ENCODE measurements at regions not wholly inside any gene's neighbourhood (a gene's known extent, or its start where the extent isn't known, plus 50 kb on each side); places are given as distances from the start of the nearest gene placed in this dataset.
A peak's percentile ranks its signal among the peaks of the same experiment; 100 is the strongest.

DNA sequence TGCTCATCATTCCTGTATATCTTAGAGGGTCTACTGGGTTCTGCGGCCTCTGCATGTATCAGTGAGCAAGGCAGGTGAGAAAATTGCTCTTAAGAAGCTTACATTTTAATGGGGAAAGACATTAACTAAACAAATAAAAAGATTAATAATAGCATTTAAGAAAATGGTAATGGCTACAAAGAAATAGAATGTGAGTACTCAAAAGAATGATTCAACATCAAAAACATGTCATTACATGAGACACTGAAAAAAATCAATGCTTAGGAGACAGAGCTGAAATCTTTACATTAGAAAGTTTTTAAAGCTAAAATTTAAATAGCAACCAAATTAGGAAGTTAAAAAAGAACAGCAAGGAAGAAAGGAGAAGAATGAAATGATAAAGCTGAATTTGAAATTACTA is 146.9 kb upstream of the PHACTR1 start:
- no peak overlapping the region for H3K27ac ChIP-seq (replicated peaks)
- no peak for DNase-seq
- H3K4me3 ChIP-seq = no peak overlapping the region
- no peaks in the 10 kb centered on the region for H3K27me3 ChIP-seq (ENCODE audit: low read depth)
- H3K4me1 ChIP-seq = peaks cover 20% of the 10 kb centered on the region
- H3K36me3 ChIP-seq = no peaks in the 10 kb centered on the region
- intact Hi-C loops (cut with micrococcal nuclease) = loop anchor here (10.0 kb wide), 1 partner anchor 75 kb away; no protein-coding TSS in a partner anchor
- H3K9me3 ChIP-seq (replicated peaks) = peaks cover 13% of the 10 kb centered on the region
- TF ChIP-seq, protein P1, sequence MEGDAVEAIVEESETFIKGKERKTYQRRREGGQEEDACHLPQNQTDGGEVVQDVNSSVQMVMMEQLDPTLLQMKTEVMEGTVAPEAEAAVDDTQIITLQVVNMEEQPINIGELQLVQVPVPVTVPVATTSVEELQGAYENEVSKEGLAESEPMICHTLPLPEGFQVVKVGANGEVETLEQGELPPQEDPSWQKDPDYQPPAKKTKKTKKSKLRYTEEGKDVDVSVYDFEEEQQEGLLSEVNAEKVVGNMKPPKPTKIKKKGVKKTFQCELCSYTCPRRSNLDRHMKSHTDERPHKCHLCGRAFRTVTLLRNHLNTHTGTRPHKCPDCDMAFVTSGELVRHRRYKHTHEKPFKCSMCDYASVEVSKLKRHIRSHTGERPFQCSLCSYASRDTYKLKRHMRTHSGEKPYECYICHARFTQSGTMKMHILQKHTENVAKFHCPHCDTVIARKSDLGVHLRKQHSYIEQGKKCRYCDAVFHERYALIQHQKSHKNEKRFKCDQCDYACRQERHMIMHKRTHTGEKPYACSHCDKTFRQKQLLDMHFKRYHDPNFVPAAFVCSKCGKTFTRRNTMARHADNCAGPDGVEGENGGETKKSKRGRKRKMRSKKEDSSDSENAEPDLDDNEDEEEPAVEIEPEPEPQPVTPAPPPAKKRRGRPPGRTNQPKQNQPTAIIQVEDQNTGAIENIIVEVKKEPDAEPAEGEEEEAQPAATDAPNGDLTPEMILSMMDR (IDR thresholded peaks at IDR 0.05; ENCODE audit: borderline replicate concordance) = no peak

DNA sequence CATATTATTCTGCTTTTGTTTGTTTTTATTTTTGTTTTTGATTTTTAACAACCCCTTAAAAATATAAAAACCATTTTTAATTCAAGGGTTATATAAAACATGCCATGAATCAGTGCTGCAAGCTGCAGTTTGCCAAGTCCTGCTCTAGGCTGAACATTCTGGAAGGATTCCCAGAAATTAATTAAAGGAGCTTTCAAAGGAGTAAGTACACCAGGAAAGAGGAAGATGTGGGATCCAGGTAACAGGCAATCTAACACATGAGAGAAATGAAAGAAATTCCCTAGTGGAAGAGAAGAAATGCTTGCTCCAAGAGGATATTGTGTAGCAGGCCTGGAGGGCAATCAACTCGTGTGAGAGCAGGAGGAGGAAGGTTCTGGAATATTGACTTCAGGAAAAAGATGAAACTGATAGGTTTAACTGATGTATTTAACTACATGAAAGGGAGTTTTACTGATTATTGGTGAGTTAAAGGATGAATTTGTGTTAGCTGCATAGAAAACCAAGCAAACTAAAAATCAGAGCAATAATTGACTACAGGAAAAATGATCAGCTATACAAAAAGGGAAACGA is 146.0 kb upstream of the PHACTR1 start:
- intact Hi-C loops (cut with micrococcal nuclease) = loop anchor here (10.0 kb wide), 1 partner anchor 76 kb away; no protein-coding TSS in a partner anchor
- Histone ChIP-seq H3K27ac (replicated peaks) (no peak overlapping the region), H3K4me3 (no peak overlapping the region)

DNA sequence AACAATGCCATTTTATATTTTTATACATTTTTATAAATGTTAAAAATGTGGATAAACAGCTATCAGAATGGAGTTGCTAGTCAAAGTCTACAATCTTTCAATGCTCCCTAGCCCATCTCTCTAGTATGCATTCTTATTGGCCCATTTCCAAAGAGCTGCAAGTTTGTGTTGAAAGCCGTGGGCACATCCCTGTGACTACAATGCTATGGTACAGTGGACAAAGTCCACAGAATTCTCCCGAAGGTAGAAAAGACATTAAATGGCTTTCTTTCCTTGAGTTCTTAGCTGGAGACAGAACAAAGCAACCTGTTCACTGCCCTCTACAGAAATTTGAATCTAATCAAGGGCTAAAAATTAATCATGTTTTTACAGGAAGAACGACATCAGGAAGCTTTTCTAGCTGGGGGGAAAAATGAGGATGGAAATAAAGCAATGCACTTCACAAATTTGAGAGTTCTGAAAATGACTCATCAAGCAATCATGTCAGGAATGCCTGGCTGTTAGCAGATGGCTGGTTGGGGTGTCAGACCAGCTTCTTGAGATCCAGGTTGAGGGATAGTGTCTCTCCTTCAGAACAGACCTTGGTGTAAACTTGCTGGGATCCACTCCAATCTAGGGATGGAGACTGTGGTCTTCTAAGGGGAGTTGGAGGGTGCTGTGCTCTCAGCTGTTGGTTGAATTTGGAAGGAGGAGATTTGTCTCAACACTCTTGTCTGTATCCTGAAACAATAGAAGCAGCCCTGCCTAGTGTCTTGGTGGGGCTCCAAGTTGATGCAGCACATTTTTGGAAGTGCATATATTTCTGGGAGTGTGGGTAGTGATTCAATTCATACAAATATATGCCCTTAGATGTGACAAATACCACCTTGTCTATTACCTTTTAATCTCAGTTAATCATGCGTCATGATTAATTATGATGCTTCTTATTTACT is 143.4 kb upstream of the PHACTR1 start:
- no peaks in the 10 kb centered on the region for H3K27me3 ChIP-seq (ENCODE audit: low read depth)
- peaks cover 20% of the 10 kb centered on the region for H3K4me1 ChIP-seq
- no peak for DNase-seq
- H3K27ac ChIP-seq (replicated peaks) = peak overlapping the region; percentile 64
- intact Hi-C loops (cut with micrococcal nuclease) = loop anchor here (10.0 kb wide), 1 partner anchor 78 kb away; no protein-coding TSS in a partner anchor
- no peaks in the 10 kb centered on the region for H3K36me3 ChIP-seq
- no peak overlapping the region for H3K4me3 ChIP-seq
- TF ChIP-seq, protein P1 (IDR thresholded peaks at IDR 0.05; ENCODE audit: borderline replicate concordance) = no peak
- H3K9me3 ChIP-seq (replicated peaks) = no peaks in the 10 kb centered on the region

More for the DNA sequence above, 146.0 kb upstream of the PHACTR1 start:
- Histone ChIP-seq H3K9me3 (replicated peaks) (peaks cover 4% of the 10 kb centered on the region), H3K27me3 (ENCODE audit: low read depth) (no peaks in the 10 kb centered on the region), H3K36me3 (no peaks in the 10 kb centered on the region), H3K4me1 (peaks cover 20% of the 10 kb centered on the region)
- DNase-seq = no peak
- TF ChIP-seq, protein P1 (IDR thresholded peaks at IDR 0.05; ENCODE audit: borderline replicate concordance) = no peak

DNA sequence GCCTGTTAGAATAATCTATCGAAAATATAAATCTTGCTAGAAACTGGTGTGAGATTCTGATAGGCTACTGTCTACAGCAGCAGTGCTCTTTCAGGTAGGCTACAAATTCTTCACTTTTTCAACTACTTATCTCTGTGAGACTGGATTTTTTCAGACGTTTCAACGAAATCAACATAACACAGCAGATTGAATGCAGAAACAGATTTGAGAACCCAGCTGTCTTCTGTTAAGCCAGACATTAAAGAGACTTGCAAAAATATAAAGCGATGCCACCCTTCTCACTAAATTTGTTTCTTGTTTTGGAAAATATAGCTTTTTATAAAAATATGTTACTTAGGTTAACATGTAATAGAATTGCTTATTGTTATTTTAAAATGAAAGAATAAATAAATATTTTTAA is 140.6 kb upstream of the PHACTR1 start:
- H3K27ac ChIP-seq (replicated peaks) = no peak overlapping the region
- DNase-seq = no peak
- intact Hi-C loops (cut with micrococcal nuclease) = loop anchor here (10.0 kb wide), 1 partner anchor 81 kb away; no protein-coding TSS in a partner anchor
- no peaks in the 10 kb centered on the region for H3K9me3 ChIP-seq (replicated peaks)
- TF ChIP-seq, protein P1 (IDR thresholded peaks at IDR 0.05; ENCODE audit: borderline replicate concordance) = no peak
- peaks cover 12% of the 10 kb centered on the region for H3K4me1 ChIP-seq
- H3K4me3 ChIP-seq = no peak overlapping the region
- H3K36me3 ChIP-seq = no peaks in the 10 kb centered on the region
- H3K27me3 ChIP-seq (ENCODE audit: low read depth) = no peaks in the 10 kb centered on the region

DNA sequence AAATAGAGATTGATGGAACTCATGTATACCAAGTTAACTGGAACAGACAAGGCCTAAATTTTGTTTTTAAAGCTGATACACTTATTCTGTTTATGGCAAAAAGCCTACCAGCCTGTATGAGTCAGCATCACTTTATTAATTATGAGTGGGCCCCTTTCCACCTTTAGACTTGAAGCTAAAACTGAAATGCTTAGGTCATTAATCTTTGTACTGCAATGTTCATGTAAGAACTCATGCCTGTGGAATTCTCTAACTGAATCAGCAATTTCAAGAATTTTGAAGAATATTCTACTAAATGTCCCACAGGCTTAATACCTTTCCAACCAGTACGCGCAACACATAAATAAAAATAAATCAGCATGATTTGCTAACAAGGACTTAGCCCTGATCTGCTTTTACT is 140.2 kb upstream of the PHACTR1 start:
- no peaks in the 10 kb centered on the region for H3K36me3 ChIP-seq
- TF ChIP-seq, protein P1 (IDR thresholded peaks at IDR 0.05; ENCODE audit: borderline replicate concordance) = no peak
- H3K4me1 ChIP-seq = peaks cover 12% of the 10 kb centered on the region
- no peaks in the 10 kb centered on the region for H3K9me3 ChIP-seq (replicated peaks)
- H3K4me3 ChIP-seq = no peak overlapping the region
- no peak overlapping the region for H3K27ac ChIP-seq (replicated peaks)
- intact Hi-C loops (cut with micrococcal nuclease) = loop anchor here (10.0 kb wide), 1 partner anchor 82 kb away; no protein-coding TSS in a partner anchor
- no peaks in the 10 kb centered on the region for H3K27me3 ChIP-seq (ENCODE audit: low read depth)
- no peak for DNase-seq

Measured in left ventricle myocardium inferior (tissue), 1 donor.